GM23338 (cell line): ENCODE measurements at regions not wholly inside any gene's neighbourhood (a gene's known extent, or its start where the extent isn't known, plus 50 kb on each side); places are given as distances from the start of the nearest gene placed in this dataset.

Experiments
- CREB1 ChIP-seq: fragments of 250-450 bp; sonication (Bioruptor Pico); IDR thresholded peaks from 2 replicates; pipeline ENCODE4 v1.5.0; 2020; ENCODE audit warnings: low read depth, mild to moderate bottlenecking, moderate library complexity
- CTCF ChIP-seq, 2 experiments: fragments of 200-600 bp in 1 of 2; sonication (generic) in 1 of 2; conservative IDR thresholded peaks; 2 replicates each; pipeline versions ENCODE4 v1.5.1 to v1.6.1; 2016 to 2017; ENCODE audit warnings: antibody characterized with exemption in 2 of 2, low read depth in 2 of 2, mild to moderate bottlenecking in 2 of 2, moderate library complexity in 1 of 2
- EZH2 ChIP-seq: fragments of 200-600 bp; sonication (generic); IDR thresholded peaks from one replicate; pipeline ENCODE4 v1.8.0; 2017; ENCODE audit warnings: antibody characterized with exemption, mild to moderate bottlenecking, low read depth; ENCODE audit not compliant: unreplicated experiment
- EZH2phosphoT487 ChIP-seq: fragments of 200-600 bp; sonication (generic); IDR thresholded peaks from one replicate; pipeline ENCODE4 v1.8.1; 2018; ENCODE audit warnings: antibody characterized with exemption; ENCODE audit not compliant: unreplicated experiment
- NANOG ChIP-seq: IDR thresholded peaks from 2 replicates; pipeline ENCODE4 v1.6.1; 2016; ENCODE audit warnings: antibody characterized with exemption, borderline replicate concordance
- POLR2AphosphoS5 ChIP-seq: IDR thresholded peaks from 2 replicates; pipeline ENCODE4 v1.6.1; 2016; ENCODE audit warnings: antibody characterized with exemption, low read depth
- REST ChIP-seq: IDR thresholded peaks from one replicate; pipeline ENCODE4 v1.6.1; 2018; ENCODE audit warnings: antibody characterized with exemption; ENCODE audit not compliant: unreplicated experiment
- STAT1 ChIP-seq: IDR thresholded peaks from one replicate; pipeline ENCODE4 v1.6.1; 2016; ENCODE audit warnings: antibody characterized with exemption; ENCODE audit not compliant: unreplicated experiment
- ZNF114 ChIP-seq: fragments of 250-450 bp; sonication (Bioruptor Pico); IDR thresholded peaks from 2 replicates; pipeline ENCODE4 v1.5.0; 2020; ENCODE audit warnings: mild to moderate bottlenecking, moderate library complexity
- ZNF331 ChIP-seq: fragments of 250-450 bp; sonication (Bioruptor Pico); IDR thresholded peaks from 2 replicates; pipeline ENCODE4 v1.5.0; 2020; ENCODE audit warnings: low read depth, mild to moderate bottlenecking, moderate library complexity

GRCh38 chr7:26084418-26084817 is 67.6 kb upstream of the NFE2L3 start:
- TF ChIP-seq CTCF (conservative IDR thresholded peaks at IDR 0.05; ENCODE audit: low read depth in 2 of 2) (no peak), POLR2AphosphoS5 (no peak), EZH2phosphoT487 (no peak), CREB1 (no peak), EZH2 (no peak), REST (no peak), STAT1 (no peak), ZNF114 (no peak), NANOG (no peak), ZNF331 (CRISPR knock-in tag) (no peak)
